ENCODE measurements at regions not wholly inside any gene's neighbourhood (a gene's known extent, or its start where the extent isn't known, plus 50 kb on each side); places are given as distances from the start of the nearest gene placed in this dataset.
A peak's percentile ranks its signal among the peaks of the same experiment; 100 is the strongest.

- DNase-seq, result no peak
These were observed 87.6 kb upstream of the MBNL2 start for GRCh38 chr13:97134364-97135095.

GRCh38 chr13:97135883-97136282, 86.2 kb upstream of the MBNL2 start:
- no peak for DNase-seq

GRCh38 chr13:97136418-97136817, 85.7 kb upstream of the MBNL2 start:
- DNase-seq, result no peak

- no peak for DNase-seq
These were observed 82.4 kb upstream of the MBNL2 start for GRCh38 chr13:97139691-97140090.

- no peak for DNase-seq
These were observed 82.0 kb upstream of the MBNL2 start for GRCh38 chr13:97140131-97140530.

GRCh38 chr13:97140611-97141010, 81.5 kb upstream of the MBNL2 start:
- peak in 1 of 3 donors; percentile 41 for DNase-seq

GRCh38 chr13:97141097-97141496, 81.0 kb upstream of the MBNL2 start:
- DNase-seq, result no peak

- peak in 1 of 3 donors; percentile 65 for DNase-seq
These were observed 80.5 kb upstream of the MBNL2 start for GRCh38 chr13:97141564-97142005.

- DNase-seq, result no peak
These were observed 79.7 kb upstream of the MBNL2 start for GRCh38 chr13:97142452-97142851.

- no peak for DNase-seq
These were observed 77.1 kb upstream of the MBNL2 start for GRCh38 chr13:97145057-97145456.

- DNase-seq, result no peak
These were observed 73.2 kb upstream of the MBNL2 start for GRCh38 chr13:97148894-97149293.

GRCh38 chr13:97160421-97160820, 61.7 kb upstream of the MBNL2 start:
- DNase-seq, result no peak

- no peak for DNase-seq
These were observed 60.4 kb upstream of the MBNL2 start for GRCh38 chr13:97161582-97162231.

GRCh38 chr13:97165502-97166425, 56.4 kb upstream of the MBNL2 start:
- no peak for DNase-seq

- no peak for DNase-seq
These were observed 51.0 kb upstream of the MBNL2 start for GRCh38 chr13:97171136-97171535.

Measured in muscle of back (tissue), 3 donors.